ENCODE measurements at regions not wholly inside any gene's neighbourhood (a gene's known extent, or its start where the extent isn't known, plus 50 kb on each side); places are given as distances from the start of the nearest gene placed in this dataset.
"Not testable (repeated sequence)": the region's sequence is repeated elsewhere in the genome, so short reads cannot be mapped to it uniquely, and the experiment has no call there.

DNA sequence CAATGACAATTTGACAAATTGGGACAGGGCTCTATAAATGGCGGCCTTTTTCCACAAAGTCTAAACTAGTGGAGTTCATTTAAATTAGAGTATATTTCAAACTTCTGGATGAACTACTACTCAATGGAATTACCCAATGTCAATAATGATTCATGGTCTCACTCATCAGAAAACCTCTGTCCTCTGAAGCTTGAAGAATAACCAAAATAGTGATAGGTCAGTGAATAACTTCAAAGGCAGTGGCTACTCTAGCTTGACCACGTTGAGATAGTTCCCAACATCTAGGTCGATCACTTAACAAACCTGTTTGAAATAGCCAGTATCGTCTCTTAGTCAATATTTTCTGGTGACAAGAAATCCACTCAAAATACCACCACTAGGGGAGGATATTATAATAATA is 197.6 kb downstream of the HDGFL1 start:
- no peak for DNase-seq (ENCODE audit: low read depth)
- TF ChIP-seq, protein P1, sequence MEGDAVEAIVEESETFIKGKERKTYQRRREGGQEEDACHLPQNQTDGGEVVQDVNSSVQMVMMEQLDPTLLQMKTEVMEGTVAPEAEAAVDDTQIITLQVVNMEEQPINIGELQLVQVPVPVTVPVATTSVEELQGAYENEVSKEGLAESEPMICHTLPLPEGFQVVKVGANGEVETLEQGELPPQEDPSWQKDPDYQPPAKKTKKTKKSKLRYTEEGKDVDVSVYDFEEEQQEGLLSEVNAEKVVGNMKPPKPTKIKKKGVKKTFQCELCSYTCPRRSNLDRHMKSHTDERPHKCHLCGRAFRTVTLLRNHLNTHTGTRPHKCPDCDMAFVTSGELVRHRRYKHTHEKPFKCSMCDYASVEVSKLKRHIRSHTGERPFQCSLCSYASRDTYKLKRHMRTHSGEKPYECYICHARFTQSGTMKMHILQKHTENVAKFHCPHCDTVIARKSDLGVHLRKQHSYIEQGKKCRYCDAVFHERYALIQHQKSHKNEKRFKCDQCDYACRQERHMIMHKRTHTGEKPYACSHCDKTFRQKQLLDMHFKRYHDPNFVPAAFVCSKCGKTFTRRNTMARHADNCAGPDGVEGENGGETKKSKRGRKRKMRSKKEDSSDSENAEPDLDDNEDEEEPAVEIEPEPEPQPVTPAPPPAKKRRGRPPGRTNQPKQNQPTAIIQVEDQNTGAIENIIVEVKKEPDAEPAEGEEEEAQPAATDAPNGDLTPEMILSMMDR (conservative IDR thresholded peaks at IDR 0.05; ENCODE audit: low read depth, low read length) = no peak
- H3K4me3 ChIP-seq (ENCODE audit: low read length) = no peak overlapping the region

DNA sequence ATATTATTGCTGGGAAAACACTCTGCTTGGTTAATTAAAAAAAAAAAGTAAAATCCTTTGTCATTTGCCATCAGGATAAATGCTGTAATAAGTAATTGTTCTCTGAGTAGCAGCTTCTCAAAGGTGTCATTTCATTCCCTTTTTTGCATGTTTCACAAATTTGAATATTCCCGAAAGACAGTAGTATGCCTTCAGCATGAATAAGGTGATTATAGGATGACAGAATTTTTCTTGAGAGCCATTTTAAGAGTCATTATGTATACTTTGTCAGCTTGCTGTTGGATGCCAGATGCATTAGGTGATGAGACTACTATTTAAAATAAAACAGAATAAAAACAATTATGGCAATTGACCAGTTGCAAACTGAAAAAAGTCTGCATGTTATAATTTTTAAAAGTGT is 200.7 kb downstream of the HDGFL1 start:
- no peak for DNase-seq (ENCODE audit: low read depth)
- H3K4me3 ChIP-seq (ENCODE audit: low read length) = no peak overlapping the region
- TF ChIP-seq, protein P1 (conservative IDR thresholded peaks at IDR 0.05; ENCODE audit: low read depth, low read length) = no peak

DNA sequence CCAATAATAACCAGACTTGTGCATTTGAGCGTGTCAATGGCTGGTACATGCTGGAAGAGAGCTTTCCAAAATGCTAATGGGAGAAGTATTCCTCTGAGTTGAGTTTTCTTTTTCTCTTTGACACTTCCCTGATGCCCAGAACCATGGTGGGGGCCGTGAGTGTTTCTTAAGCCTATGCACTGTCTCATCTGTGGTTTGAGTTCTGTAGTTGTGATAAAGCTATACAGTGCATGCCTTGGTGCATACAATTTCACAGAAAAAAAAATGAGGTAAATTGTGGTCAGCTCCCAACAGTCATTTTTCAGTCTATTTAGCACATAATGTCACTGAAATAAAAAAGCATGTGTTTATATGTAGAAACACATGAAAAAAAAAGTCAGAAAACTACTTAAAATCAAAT is 204.8 kb downstream of the HDGFL1 start:
- TF ChIP-seq, protein P1 (conservative IDR thresholded peaks at IDR 0.05; ENCODE audit: low read depth, low read length) = no peak
- no peak for DNase-seq (ENCODE audit: low read depth)
- H3K4me3 ChIP-seq (ENCODE audit: low read length) = no peak overlapping the region

- H3K4me3 ChIP-seq (ENCODE audit: low read length); DNase-seq (ENCODE audit: low read depth): not testable (repeated sequence)
Observed at GRCh38 chr6:22778438-22778837, 209.1 kb downstream of the HDGFL1 start.

- TF ChIP-seq, protein P1 (conservative IDR thresholded peaks at IDR 0.05; ENCODE audit: low read depth, low read length) = no peak
- no peak for DNase-seq (ENCODE audit: low read depth)
- no peak overlapping the region for H3K4me3 ChIP-seq (ENCODE audit: low read length)
Observed at GRCh38 chr6:22779062-22779461, 209.7 kb downstream of the HDGFL1 start.

- H3K4me3 ChIP-seq (ENCODE audit: low read length) = no peak overlapping the region
- TF ChIP-seq, protein P1 (conservative IDR thresholded peaks at IDR 0.05; ENCODE audit: low read depth, low read length) = no peak
- no peak for DNase-seq (ENCODE audit: low read depth)
Observed at GRCh38 chr6:22783931-22784330, 214.6 kb downstream of the HDGFL1 start.

DNA sequence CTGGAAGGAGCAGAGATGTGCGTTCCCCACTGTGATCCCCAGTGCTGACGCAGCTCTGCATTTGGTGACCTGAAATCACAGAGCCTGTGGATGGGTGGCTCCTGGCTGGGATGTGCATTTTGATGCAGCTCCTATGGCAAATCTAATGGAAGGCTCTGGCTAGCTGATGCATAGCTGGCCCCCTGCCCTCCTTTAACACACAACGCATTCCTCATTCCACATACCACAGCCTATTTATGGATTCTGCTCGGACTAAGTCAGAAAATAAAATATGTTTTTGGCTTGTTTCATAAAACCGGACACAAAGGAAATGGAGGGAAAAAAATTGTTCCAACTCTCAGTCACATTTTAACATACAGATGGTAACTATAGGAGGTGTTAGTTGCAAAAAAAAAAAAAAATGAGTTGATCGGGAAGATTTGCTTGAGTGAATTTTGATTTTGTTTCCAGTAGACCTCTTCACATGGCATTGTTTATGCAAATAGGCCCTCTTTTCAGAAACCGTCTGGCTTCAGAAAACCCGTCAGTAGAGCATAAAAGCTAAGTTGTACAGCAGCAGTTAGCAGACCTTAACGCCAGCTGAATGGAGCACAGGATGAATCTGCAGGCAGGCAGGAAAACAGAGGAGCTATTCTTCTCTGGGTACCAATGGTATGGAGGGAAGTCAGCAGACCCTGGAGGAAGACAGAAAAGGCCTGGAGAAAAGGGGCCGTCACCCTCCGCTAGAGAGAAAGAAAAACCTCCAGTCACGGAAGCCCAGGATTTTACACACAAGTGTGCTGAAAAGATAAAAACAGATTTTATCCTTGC is 215.4 kb downstream of the HDGFL1 start:
- peak; percentile 57 for DNase-seq (ENCODE audit: low read depth)
- TF ChIP-seq, protein P1 (conservative IDR thresholded peaks at IDR 0.05; ENCODE audit: low read depth, low read length) = no peak
- peak overlapping the region; percentile 10 for H3K4me3 ChIP-seq (ENCODE audit: low read length)
